Colonic mucosa (tissue), 4 donors: ENCODE measurements at regions not wholly inside any gene's neighbourhood (a gene's known extent, or its start where the extent isn't known, plus 50 kb on each side); places are given as distances from the start of the nearest gene placed in this dataset.

Experiments used
- DNase-seq: peaks from one replicate; pipeline ENCODE4 v3.0.0-alpha.2; 2020
- H3K27ac ChIP-seq: fragments of 200-600 bp; one replicate; pipeline ENCODE4 v1.8.0; 2021
- H3K27me3 ChIP-seq: fragments of 200-600 bp; one replicate; pipeline ENCODE4 v1.8.0; 2021
- H3K36me3 ChIP-seq: fragments of 200-600 bp; one replicate; pipeline ENCODE4 v1.8.0; 2021
- H3K4me1 ChIP-seq: fragments of 200-600 bp; one replicate; pipeline ENCODE4 v1.8.0; 2021; ENCODE audit warnings: mild to moderate bottlenecking
- H3K4me3 ChIP-seq: fragments of 200-600 bp; one replicate; pipeline ENCODE4 v1.8.0; 2021
- H3K9ac ChIP-seq, 2 donors: one replicate each; pipeline ENCODE4 v1.7.0; 2013; ENCODE audit warnings: control low read depth in 2 of 2, low read depth in 2 of 2, low read length in 2 of 2
- H3K9me3 ChIP-seq: fragments of 200-600 bp; one replicate; pipeline ENCODE4 v1.8.0; 2021
- intact Hi-C: fragments of 100-400 bp; cut with DNase I; formaldehyde crosslinking; loops from one replicate; pipeline ENCODE4 v1.14.1; 2022
- TF ChIP-seq, protein P1 (sequence below): fragments of 200-600 bp; IDR thresholded peaks from one replicate; pipeline ENCODE4 v1.8.0; 2022; ENCODE audit warnings: antibody characterized with exemption, mild to moderate bottlenecking
- donor health status: healthy.
- donor health status: DM: no; HTN: no; CAD: no.
- donor health status: DM: no; HTN: no; CAD: no.

DNA sequence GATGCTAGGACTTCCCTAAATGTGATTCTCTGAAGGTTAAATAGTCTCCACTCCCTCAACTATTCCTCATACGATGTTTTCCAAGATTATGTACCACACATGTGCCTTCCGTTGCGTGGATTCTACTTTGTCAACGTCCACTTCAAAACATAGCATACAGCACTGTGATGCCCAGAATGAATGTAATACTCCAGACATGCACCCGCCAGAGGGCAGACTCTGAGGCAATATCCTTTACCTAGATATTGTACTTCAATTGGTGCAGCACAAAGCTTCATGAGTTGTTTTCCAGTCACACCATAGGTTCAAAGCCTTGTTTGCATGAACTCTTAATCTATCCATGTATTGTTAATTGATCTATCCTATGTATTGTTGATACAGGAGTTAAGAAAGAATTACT is 201.0 kb upstream of the NABP1 start:
- intact Hi-C loops = no loop called here
- no peaks in the 10 kb centered on the region for H3K36me3 ChIP-seq
- no peak overlapping the region for H3K9ac ChIP-seq
- TF ChIP-seq, protein P1, sequence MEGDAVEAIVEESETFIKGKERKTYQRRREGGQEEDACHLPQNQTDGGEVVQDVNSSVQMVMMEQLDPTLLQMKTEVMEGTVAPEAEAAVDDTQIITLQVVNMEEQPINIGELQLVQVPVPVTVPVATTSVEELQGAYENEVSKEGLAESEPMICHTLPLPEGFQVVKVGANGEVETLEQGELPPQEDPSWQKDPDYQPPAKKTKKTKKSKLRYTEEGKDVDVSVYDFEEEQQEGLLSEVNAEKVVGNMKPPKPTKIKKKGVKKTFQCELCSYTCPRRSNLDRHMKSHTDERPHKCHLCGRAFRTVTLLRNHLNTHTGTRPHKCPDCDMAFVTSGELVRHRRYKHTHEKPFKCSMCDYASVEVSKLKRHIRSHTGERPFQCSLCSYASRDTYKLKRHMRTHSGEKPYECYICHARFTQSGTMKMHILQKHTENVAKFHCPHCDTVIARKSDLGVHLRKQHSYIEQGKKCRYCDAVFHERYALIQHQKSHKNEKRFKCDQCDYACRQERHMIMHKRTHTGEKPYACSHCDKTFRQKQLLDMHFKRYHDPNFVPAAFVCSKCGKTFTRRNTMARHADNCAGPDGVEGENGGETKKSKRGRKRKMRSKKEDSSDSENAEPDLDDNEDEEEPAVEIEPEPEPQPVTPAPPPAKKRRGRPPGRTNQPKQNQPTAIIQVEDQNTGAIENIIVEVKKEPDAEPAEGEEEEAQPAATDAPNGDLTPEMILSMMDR = no peak
- no peaks in the 10 kb centered on the region for H3K9me3 ChIP-seq
- no peak for DNase-seq
- no peaks in the 10 kb centered on the region for H3K27me3 ChIP-seq
- H3K27ac ChIP-seq = no peak overlapping the region
- H3K4me1 ChIP-seq = peaks cover 6% of the 10 kb centered on the region
- no peak overlapping the region for H3K4me3 ChIP-seq

DNA sequence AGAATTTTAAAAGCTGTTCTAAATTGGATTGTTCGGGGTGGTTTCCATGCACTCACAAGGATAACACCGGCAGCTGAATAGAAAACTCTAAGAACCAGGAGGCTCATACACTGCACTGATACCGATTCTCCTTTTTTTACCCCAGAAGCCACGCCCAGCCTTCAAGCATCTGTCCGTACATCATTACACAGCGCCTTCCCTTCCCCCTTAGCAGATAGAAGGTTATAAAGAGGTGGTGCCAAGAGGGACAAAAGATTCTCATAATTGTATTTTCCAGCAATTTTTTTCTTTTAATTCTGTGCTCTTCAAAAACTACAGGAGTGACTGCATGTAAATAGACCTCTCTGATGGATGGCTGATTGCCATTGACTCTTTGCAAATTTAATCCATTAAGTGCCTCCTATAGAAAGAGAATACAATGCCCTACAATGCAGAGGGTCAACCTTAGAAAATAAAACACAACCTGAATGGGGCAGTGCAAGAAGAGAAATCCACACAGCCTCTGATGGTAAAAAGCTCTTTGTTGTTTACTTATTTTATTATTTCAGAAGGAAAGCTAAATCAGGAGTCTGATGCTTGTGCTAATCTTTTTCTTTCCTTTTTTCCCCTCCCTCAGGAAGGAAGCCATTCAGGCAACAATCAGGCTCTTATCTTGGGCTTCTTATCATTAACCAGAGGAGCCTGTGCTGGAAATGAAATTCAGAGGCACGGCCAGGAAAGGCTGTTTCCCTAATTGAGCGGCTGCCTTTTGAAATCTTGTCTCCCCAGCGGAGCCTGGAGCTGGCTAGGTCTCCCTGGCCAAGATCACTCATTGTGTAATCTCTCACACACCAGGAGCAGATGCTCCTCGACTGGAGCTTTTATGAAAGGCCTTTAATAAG is 198.9 kb upstream of the NABP1 start:
- Histone ChIP-seq H3K9me3 (no peaks in the 10 kb centered on the region), H3K9ac (no peak overlapping the region), H3K36me3 (no peaks in the 10 kb centered on the region), H3K27me3 (no peaks in the 10 kb centered on the region), H3K27ac (no peak overlapping the region), H3K4me3 (no peak overlapping the region), H3K4me1 (peaks cover 6% of the 10 kb centered on the region)
- TF ChIP-seq, protein P1 = no peak
- intact Hi-C loops = no loop called here
- peak; percentile 50 for DNase-seq

DNA sequence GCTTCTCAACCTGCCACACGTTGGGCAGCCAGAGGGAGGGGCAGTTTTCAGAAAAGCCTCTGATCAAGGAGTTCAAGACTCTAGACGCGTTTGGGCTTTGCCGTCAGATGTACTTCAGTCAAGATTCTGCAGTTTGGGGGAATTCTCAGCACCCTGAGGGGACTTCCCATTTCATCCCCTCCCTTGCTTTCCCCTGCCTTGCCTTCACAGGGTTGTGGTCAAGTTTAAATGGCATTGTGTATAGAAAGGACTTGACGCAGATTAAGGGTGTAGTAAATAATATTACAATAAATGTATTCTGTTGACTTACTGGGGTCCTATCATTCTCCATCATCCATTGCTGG is 198.3 kb upstream of the NABP1 start:
- Histone ChIP-seq H3K36me3 (no peaks in the 10 kb centered on the region), H3K4me3 (no peak overlapping the region), H3K4me1 (peaks cover 6% of the 10 kb centered on the region), H3K27me3 (no peaks in the 10 kb centered on the region), H3K9me3 (no peaks in the 10 kb centered on the region), H3K27ac (no peak overlapping the region), H3K9ac (no peak overlapping the region)
- TF ChIP-seq, protein P1 = no peak
- intact Hi-C loops = no loop called here
- no peak for DNase-seq

DNA sequence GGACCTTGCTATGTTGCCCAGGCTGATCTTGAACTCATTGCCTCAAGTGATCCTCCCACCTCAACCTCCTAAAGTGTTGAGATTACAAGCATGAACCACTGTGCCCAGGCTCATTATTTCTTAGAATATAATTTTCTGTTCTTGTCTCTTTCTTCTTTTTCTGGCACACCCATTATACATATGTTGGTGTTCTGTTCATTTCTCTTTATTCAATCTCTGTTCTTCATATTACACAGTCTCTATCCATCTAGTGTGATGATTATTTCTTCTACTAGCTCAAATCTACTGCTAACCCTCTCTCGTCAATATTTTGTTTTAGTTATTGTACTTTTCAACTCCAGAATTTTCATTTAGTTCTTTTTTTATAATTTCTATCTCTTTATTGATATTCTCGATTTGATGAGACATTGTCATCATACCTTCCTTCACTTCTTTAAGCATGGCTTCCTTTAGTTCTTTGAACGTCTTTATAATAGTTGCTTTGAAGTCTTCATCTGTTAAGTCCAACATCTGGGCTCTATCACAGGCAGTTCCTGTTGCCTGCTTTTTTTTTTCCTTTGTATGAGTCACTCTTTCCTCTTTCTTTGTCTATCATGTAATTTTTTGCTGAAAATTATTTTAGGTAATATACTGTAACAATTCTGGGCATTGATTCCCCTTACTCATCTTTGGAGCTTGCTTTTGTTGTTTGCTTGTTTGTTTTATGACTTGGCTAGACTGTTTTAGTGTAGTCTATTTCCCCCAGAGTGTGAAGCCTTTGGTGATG is 196.4 kb upstream of the NABP1 start:
- Histone ChIP-seq H3K27me3 (no peaks in the 10 kb centered on the region), H3K36me3 (no peaks in the 10 kb centered on the region), H3K4me3 (no peak overlapping the region), H3K9ac (no peak overlapping the region), H3K27ac (no peak overlapping the region), H3K4me1 (peaks cover 6% of the 10 kb centered on the region), H3K9me3 (no peaks in the 10 kb centered on the region)
- DNase-seq = no peak
- TF ChIP-seq, protein P1 = no peak
- intact Hi-C loops = no loop called here

DNA sequence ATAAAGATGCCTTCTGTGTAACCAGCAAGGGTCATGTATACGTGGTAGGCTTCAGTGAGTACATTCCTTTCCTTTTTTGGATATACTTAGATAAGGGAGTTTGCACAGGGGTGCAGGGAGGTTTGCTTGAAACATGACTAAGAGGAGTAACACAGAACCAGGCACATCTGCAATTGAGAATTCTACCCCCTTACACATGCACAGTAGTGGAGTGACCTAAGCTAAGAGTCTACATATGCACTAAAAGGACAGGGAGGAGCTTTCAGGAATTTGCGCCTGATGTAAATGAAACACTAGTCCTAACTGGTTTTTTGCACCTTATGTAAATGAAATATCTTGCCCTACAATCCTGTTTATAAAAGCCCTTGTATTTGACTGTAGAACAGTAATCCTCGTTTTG is 194.8 kb upstream of the NABP1 start:
- intact Hi-C loops = no loop called here
- Histone ChIP-seq H3K36me3 (no peaks in the 10 kb centered on the region), H3K27me3 (no peaks in the 10 kb centered on the region), H3K4me3 (no peak overlapping the region), H3K9me3 (no peaks in the 10 kb centered on the region), H3K4me1 (peaks cover 6% of the 10 kb centered on the region), H3K9ac (no peak overlapping the region), H3K27ac (no peak overlapping the region)
- TF ChIP-seq, protein P1 = no peak
- no peak for DNase-seq
